ENCODE measurements at regions not wholly inside any gene's neighbourhood (a gene's known extent, or its start where the extent isn't known, plus 50 kb on each side); places are given as distances from the start of the nearest gene placed in this dataset.

DNA sequence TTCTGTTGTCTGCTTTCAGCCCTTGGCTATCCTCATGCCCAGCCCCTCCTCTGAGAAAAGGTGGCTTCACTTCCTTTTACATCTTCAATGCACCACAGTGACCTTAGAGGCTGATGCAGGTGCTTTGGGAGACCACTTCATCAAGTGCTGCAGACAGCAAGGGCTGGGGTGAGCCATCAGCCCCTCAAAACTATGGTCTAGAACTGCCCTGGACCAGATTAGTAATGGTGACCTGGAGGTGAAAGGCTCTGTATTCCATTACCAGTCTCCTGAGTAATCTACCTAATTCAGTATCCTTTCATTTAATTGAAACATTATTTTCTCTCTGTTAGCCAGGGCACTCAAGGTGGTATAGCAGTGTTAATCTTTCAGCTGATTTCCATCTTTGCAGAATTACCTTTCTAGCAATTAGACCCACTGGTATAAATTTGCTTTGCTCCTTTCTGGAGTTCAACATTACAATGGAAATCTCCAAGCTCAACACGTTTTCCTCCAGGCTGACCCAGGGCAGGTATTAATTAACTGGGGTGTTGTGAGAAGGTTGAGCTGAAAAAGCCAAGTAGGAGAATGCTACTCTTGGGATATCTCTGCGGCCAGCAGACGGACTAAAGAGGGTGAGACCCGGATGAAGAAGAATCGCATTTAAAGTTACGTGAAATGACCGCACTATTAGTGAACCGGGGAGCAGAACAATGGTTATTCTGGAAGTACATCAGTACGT, 469.0 kb downstream of the MEIS1 start:
- TF ChIP-seq, protein P1, sequence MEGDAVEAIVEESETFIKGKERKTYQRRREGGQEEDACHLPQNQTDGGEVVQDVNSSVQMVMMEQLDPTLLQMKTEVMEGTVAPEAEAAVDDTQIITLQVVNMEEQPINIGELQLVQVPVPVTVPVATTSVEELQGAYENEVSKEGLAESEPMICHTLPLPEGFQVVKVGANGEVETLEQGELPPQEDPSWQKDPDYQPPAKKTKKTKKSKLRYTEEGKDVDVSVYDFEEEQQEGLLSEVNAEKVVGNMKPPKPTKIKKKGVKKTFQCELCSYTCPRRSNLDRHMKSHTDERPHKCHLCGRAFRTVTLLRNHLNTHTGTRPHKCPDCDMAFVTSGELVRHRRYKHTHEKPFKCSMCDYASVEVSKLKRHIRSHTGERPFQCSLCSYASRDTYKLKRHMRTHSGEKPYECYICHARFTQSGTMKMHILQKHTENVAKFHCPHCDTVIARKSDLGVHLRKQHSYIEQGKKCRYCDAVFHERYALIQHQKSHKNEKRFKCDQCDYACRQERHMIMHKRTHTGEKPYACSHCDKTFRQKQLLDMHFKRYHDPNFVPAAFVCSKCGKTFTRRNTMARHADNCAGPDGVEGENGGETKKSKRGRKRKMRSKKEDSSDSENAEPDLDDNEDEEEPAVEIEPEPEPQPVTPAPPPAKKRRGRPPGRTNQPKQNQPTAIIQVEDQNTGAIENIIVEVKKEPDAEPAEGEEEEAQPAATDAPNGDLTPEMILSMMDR (IDR thresholded peaks at IDR 0.05): no peak
- TF ChIP-seq EZH2 (IDR thresholded peaks at IDR 0.05; ENCODE audit: borderline replicate concordance, insufficient read depth, low read depth, low read length, poor library complexity, severe bottlenecking): no peak
